Heart left ventricle (tissue), 16 donors: ENCODE measurements at regions not wholly inside any gene's neighbourhood (a gene's known extent, or its start where the extent isn't known, plus 50 kb on each side); places are given as distances from the start of the nearest gene placed in this dataset.
"Not testable (repeated sequence)": the region's sequence is repeated elsewhere in the genome, so short reads cannot be mapped to it uniquely, and the experiment has no call there.

Experiments
- ATAC-seq, 4 donors: fragments of 200-7000 bp; cut with Tn5 transposase; one replicate each; pipeline ENCODE4 v1.9.1; 2020 to 2022; ENCODE audit warnings: moderate library complexity in 4 of 4, mild to moderate bottlenecking in 3 of 4, moderate number of reproducible peaks in 1 of 4
- DNase-seq, 5 donors: peaks; one replicate each; pipeline ENCODE4 v3.0.0-alpha.2; 2020
- H3K27ac ChIP-seq, 12 donors: fragments of 200-600 bp; sonication (generic) in 4 of 12; one replicate each; pipeline versions ENCODE4 v1.5.0 to v1.8.0; 2016 to 2022; ENCODE audit warnings: mild to moderate bottlenecking in 2 of 12
- H3K27me3 ChIP-seq, 9 donors: fragments of 200-600 bp; sonication (generic) in 2 of 9; one replicate each; pipeline versions ENCODE4 v1.5.1 to v1.8.0; 2016 to 2022; ENCODE audit warnings: mild to moderate bottlenecking in 3 of 9
- H3K36me3 ChIP-seq, 9 donors: fragments of 200-600 bp; sonication (generic) in 2 of 9; one replicate each; pipeline versions ENCODE4 v1.5.0 to v1.8.0; 2018 to 2022; ENCODE audit warnings: mild to moderate bottlenecking in 2 of 9
- H3K4me1 ChIP-seq, 12 donors: fragments of 200-600 bp; sonication (generic) in 4 of 12; one replicate each; pipeline versions ENCODE4 v1.5.0 to v1.8.0; 2016 to 2022; ENCODE audit warnings: mild to moderate bottlenecking in 3 of 12
- H3K4me3 ChIP-seq, 12 donors: fragments of 200-600 bp; sonication (generic) in 4 of 12; one replicate each; pipeline versions ENCODE4 v1.5.0 to v1.8.0; 2017 to 2022; ENCODE audit warnings: mild to moderate bottlenecking in 9 of 12, moderate library complexity in 4 of 12
- H3K9me3 ChIP-seq, 12 donors: fragments of 200-600 bp; sonication (generic) in 4 of 12; one replicate each; pipeline versions ENCODE4 v1.5.0 to v1.8.0; 2016 to 2022; ENCODE audit warnings: mild to moderate bottlenecking in 1 of 12
- POLR2A ChIP-seq, 2 donors: fragments of 450-650 bp; IDR thresholded peaks; one replicate each; pipeline ENCODE4 v1.6.1; 2017; ENCODE audit warnings: antibody characterized with exemption in 2 of 2, mild to moderate bottlenecking in 2 of 2, moderate library complexity in 2 of 2
- WGBS, 4 donors: extraction: QIAGEN DNeasy Blood & Tissue Kit in 2 of 4; methylation state at CpG; one replicate each; pipeline versions ENCODE4 v1.1.5 to v1.1.7; 2013 to 2018; 5-methylcytosine and 5-hydroxymethylcytosine counted together
- intact Hi-C, 10 donors: fragments of 100-400 bp; cut with DNase I; formaldehyde crosslinking; loops; one replicate each; pipeline versions ENCODE4 v1.11.1 to v1.14.2; 2022
- TF ChIP-seq, protein P1 (sequence below), 12 donors: fragments of 200-600 bp; sonication (generic) in 4 of 12; IDR thresholded peaks; one replicate each; pipeline versions ENCODE4 v1.5.0 to v1.8.0; 2018 to 2022; ENCODE audit warnings: antibody characterized with exemption in 12 of 12, mild to moderate bottlenecking in 5 of 12
- donor health status: ischemic (EF 13 %, LVEDD 7.1; RV severe dilation, severe dysfunction).
- donor health status: healthy with polysubstance abuse.
- donor health status: DM: no; HTN: yes; CAD: no.
- donor health status: DM: no; HTN: no; CAD: no.
- donor health status: ischemic (EF 25% LVEDD 6.9; RV normal size, moderate dysfunction).
- donor health status: ischemic (EF 25% LVEDD 5.7; RV mildly dilated, moderate dysfunction).
- donor health status: healthy.
- donor health status: DM: yes; HTN: yes; CAD: no.
- donor health status: ischemic (EF 35%, LVEDD 5.7; RV mildly dilated, moderate dysfunction).
- donor health status: nonischemic (EF 11% LVEDD 7.7; RV severe dilation, severe dysfunction).
- donor health status: DM: yes; HTN: yes; CAD: no.
- donor health status: PGD.
- donor health status: ischemic (EF 29% LVEDD 5.4; RV normal size, mild dysfunction).
- donor health status: nonischemic (EF 23%, LVEDD 6.1; RV moderate dilation, normal function).

DNA sequence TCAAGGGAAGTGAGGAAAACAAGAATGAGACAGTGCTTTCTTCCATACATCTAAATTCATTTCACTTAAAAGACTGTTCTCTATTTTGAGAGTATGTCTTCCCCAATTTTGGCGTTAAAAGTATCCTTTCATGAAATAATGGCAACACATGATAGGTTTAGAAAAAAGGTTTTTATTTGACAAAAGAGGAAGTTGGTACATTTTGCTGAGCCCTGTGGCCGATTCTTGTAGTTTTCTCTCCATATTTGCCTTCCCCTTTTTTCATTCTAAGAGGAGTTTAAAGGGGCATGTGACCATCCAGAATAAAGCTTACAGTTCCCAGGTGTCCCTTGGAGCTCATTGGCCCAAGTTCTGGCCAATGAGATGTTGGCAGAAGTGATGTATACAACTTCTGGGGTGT, 140.4 kb upstream of the KCNE2 start:
- 79 to 90% (median 86%) methylated on average over 2 of the region's 2 CpGs for WGBS, 4 donors
- Histone ChIP-seq H3K27ac (peak overlapping the region in 1 of 12 donors; percentile 33), H3K27me3 (no peaks in the 10 kb centered on the region), H3K9me3 (no peaks in the 10 kb centered on the region), H3K36me3 (no peaks in the 10 kb centered on the region), H3K4me1 (peaks cover 0 to 9% (median 0%) of the 10 kb centered on the region in 12 donors), H3K4me3 (no peak overlapping the region)
- no peak for ATAC-seq
- no peak for DNase-seq
- no peak for TF ChIP-seq POLR2A (IDR thresholded peaks at IDR 0.05)
- TF ChIP-seq, protein P1, sequence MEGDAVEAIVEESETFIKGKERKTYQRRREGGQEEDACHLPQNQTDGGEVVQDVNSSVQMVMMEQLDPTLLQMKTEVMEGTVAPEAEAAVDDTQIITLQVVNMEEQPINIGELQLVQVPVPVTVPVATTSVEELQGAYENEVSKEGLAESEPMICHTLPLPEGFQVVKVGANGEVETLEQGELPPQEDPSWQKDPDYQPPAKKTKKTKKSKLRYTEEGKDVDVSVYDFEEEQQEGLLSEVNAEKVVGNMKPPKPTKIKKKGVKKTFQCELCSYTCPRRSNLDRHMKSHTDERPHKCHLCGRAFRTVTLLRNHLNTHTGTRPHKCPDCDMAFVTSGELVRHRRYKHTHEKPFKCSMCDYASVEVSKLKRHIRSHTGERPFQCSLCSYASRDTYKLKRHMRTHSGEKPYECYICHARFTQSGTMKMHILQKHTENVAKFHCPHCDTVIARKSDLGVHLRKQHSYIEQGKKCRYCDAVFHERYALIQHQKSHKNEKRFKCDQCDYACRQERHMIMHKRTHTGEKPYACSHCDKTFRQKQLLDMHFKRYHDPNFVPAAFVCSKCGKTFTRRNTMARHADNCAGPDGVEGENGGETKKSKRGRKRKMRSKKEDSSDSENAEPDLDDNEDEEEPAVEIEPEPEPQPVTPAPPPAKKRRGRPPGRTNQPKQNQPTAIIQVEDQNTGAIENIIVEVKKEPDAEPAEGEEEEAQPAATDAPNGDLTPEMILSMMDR (IDR thresholded peaks at IDR 0.05): no peak
- intact Hi-C loops: no loop called here

DNA sequence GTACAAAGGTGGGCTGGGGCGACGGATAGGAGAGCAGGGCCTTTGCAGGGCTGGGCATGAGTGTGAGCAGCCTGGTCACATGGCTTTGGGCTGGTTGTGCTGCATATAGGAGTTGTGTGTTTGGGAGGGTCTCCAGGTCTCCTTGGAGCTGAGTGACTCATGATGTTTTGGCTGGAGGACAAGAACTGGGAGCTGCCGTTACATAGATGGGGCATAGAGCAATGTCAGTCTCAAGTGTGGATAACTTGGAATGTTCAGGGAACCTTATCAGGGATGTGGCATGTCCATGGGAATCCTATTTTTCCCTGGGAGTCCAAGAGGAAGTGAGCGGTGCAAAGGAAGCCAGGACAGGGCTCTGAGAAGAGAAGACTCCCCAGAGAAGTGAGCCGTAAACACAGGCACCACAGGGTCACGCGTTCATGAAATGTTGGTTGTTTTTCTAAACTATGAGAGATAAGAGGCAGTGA, 136.4 kb upstream of the KCNE2 start:
- Histone ChIP-seq H3K4me1 (peaks cover 0 to 9% (median 0%) of the 10 kb centered on the region in 12 donors), H3K4me3 (no peak overlapping the region), H3K27me3 (no peaks in the 10 kb centered on the region), H3K9me3 (no peaks in the 10 kb centered on the region), H3K27ac (no peak overlapping the region), H3K36me3 (no peaks in the 10 kb centered on the region)
- TF ChIP-seq, protein P1 (IDR thresholded peaks at IDR 0.05): no peak
- no peak for TF ChIP-seq POLR2A (IDR thresholded peaks at IDR 0.05)
- 55 to 70% (median 57%) methylated on average over 7 of the region's 7 CpGs for WGBS, 4 donors
- intact Hi-C loops: no loop called here
- ATAC-seq (peak; percentile 16 to 51 (median 28)), DNase-seq (no peak)

DNA sequence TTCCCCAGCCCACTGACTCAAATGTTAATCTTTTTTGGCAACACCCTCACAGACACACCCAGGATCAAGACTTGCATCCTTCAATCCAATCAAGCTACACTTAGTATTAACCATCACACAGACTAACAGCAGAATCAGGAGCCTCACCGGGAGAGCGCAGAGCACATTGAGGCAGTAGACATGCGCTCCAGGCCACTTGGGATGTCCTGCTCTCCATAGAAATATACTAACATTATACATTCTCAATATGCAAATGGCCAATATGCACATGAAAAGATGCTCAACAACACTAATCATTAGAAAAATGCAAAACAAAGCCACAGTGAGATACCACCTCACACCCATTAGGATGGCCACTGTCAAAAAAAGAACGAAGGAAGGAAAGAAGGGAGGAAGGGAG, 135.0 kb upstream of the KCNE2 start:
- Histone ChIP-seq H3K27me3 (no peaks in the 10 kb centered on the region), H3K4me1 (peaks cover 0 to 7% (median 0%) of the 10 kb centered on the region in 12 donors), H3K27ac (no peak overlapping the region), H3K4me3 (no peak overlapping the region), H3K36me3 (no peaks in the 10 kb centered on the region), H3K9me3 (no peaks in the 10 kb centered on the region)
- 90 to 94% (median 91%) methylated on average over 4 of the region's 4 CpGs for WGBS, 4 donors
- TF ChIP-seq, protein P1 (IDR thresholded peaks at IDR 0.05): no peak
- no peak for TF ChIP-seq POLR2A (IDR thresholded peaks at IDR 0.05)
- no peak for DNase-seq
- intact Hi-C loops: no loop called here
- ATAC-seq: no peak

DNA sequence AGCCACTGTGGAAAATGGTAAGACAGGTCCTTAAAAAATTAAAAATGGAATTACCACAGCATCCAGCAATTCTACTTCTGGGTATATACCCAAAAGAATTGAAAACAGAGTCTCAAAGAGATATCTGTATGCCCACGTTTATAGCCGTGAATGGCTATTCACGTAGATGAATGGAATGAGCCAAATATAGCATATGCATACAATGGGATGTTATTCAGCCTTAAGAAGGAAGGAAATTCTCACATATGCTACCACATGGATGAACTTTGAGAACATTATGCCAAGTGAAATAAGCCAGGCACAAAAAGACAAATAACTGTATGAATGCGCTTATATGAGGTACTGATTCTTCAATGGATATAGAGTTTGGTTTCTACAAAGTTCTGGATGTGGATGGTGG, 134.5 kb upstream of the KCNE2 start:
- Histone ChIP-seq H3K9me3 (no peaks in the 10 kb centered on the region), H3K4me3 (no peak overlapping the region), H3K27me3 (no peaks in the 10 kb centered on the region), H3K27ac (no peak overlapping the region), H3K36me3 (no peaks in the 10 kb centered on the region), H3K4me1 (peaks cover 0 to 7% (median 0%) of the 10 kb centered on the region in 12 donors)
- TF ChIP-seq, protein P1 (IDR thresholded peaks at IDR 0.05): no peak
- TF ChIP-seq POLR2A (IDR thresholded peaks at IDR 0.05): no peak
- intact Hi-C loops: no loop called here
- DNase-seq (no peak), ATAC-seq (no peak)
- 58 to 74% (median 64%) methylated on average over 4 of the region's 4 CpGs for WGBS, 4 donors

DNA sequence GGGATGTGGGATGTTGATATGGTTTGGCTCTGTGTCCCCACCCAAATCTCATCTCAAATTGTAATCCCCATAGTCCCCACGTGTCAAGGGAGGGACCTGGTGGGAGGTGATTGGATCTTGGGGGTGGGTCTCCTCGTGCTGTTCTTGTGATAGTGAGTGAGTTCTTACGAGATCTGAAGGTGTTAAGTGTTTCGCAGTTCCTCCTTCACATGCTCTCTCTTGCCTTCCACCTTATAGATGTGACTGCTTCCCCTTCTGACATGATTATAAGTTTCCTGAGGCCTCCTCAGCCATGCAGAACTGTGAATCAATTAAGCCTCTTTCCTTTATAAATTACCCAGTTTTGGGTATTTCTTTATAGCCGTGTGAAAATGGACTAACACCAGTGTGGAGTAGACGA, 130.1 kb upstream of the KCNE2 start:
- H3K36me3 ChIP-seq, ATAC-seq, H3K27ac ChIP-seq, intact Hi-C loops, DNase-seq, H3K4me3 ChIP-seq, H3K4me1 ChIP-seq, H3K27me3 ChIP-seq: not testable (repeated sequence)
- peaks cover 0 to 14% (median 0%) of the 10 kb centered on the region in 12 donors for H3K9me3 ChIP-seq
- WGBS, 4 donors: 77 to 83% (median 82%) methylated on average over 6 of the region's 6 CpGs
